C4-2B (cell line): ENCODE measurements at regions not wholly inside any gene's neighbourhood (a gene's known extent, or its start where the extent isn't known, plus 50 kb on each side); places are given as distances from the start of the nearest gene placed in this dataset.

Source experiments
- H3K27ac ChIP-seq: fragments of 450-650 bp; 2 replicates; pipeline ENCODE4 v1.5.1; 2017
- ZFX ChIP-seq: fragments of 450-650 bp; IDR thresholded peaks from 2 replicates; pipeline ENCODE4 v1.6.1; 2017
- TF ChIP-seq, protein P1 (sequence below): fragments of 450-650 bp; conservative IDR thresholded peaks from 2 replicates; pipeline ENCODE4 v1.5.1; 2017; ENCODE audit warnings: mild to moderate bottlenecking

DNA sequence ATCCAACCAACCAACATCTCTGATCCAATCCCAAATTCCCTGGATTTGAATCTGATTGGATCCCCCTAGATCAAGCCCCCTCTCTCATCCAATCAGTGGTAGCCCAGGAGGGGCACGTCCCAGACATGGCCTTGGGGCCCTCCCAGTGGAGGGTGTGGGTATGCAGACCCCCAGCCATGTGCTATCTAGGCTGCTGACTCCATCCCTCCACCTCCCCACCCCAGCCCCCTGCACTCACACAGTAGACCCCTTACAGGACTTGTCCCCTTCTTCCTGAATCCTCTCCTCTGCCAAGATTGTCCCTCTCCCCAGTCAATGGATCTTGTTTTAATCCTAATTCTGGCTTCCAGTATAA lies 153.4 kb downstream of the OAT start:
- no peak for TF ChIP-seq ZFX
- TF ChIP-seq, protein P1, sequence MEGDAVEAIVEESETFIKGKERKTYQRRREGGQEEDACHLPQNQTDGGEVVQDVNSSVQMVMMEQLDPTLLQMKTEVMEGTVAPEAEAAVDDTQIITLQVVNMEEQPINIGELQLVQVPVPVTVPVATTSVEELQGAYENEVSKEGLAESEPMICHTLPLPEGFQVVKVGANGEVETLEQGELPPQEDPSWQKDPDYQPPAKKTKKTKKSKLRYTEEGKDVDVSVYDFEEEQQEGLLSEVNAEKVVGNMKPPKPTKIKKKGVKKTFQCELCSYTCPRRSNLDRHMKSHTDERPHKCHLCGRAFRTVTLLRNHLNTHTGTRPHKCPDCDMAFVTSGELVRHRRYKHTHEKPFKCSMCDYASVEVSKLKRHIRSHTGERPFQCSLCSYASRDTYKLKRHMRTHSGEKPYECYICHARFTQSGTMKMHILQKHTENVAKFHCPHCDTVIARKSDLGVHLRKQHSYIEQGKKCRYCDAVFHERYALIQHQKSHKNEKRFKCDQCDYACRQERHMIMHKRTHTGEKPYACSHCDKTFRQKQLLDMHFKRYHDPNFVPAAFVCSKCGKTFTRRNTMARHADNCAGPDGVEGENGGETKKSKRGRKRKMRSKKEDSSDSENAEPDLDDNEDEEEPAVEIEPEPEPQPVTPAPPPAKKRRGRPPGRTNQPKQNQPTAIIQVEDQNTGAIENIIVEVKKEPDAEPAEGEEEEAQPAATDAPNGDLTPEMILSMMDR: no peak
- no peak overlapping the region for H3K27ac ChIP-seq

DNA sequence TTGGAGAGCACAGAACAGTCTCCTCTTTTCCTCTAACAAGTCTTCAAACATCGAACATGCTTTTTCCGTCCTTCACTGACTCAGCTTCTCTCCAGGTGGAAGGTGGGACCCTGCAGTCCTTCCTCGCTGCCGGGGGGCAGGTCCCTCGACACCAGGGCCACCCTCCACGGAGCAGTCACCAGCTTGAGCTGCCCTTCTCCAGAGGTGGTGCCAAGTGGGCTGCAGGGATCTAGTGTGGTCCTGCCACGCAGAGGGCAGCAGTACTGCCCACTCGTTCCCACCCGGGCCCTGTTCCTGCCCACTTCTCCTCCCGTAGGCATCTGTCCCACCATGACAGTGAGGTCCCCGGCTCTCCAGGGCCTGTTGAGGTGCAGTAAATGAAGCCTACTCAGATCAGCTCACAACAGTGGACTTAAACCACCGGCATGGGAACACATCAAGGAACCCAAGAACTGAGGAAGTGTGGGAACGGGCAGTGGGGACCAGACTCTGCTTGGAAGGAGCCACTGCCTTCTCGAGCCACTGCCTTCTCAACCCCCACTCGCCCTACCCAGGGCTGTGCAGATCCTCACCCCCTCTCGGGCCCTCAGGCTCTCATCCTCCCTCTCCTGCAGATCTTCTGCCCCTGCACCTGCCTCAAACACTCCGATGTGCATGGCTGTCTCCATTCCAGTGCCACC lies 153.9 kb downstream of the OAT start:
- H3K27ac ChIP-seq: no peak overlapping the region
- TF ChIP-seq, protein P1: no peak
- no peak for TF ChIP-seq ZFX

DNA sequence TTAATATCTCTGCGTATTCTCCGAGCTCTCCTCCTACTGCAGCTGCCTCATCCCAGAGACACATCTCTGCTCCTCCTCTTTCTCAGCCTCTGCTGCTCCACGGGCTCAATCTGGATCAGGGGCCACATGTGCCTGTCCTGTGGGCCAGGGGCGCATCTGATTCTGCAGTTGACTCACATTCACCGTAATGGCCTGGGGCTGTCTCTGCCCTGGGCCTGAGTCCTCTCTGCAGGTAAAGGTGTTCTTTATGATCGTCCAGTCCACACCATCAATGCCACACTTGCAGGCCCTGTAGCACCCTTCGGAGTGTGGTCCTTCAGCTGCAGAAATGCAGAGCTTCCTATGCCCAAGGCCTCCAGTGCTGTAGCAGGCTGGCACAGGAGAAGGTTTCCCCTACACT lies 154.5 kb downstream of the OAT start:
- no peak overlapping the region for H3K27ac ChIP-seq
- no peak for TF ChIP-seq ZFX
- TF ChIP-seq, protein P1: no peak

DNA sequence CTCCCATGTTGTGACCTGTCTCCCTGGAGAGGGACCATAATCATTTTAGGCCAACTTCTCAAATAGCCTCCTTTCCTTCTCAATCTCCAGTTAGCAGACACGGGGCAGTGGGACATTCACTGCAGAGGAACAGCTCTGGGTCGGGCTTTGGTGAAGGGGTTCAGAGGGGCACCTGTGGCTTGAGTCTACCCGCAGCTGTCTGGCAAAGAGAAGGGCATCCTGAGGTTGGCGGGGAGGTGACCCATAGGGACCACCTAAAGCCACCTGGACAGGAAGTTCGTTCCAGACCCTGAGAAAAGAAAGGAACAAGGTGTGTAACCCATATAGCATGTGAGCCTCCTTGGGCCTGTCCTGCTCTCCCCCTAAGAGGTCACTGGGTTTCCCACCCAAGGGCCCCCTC lies 155.0 kb downstream of the OAT start:
- TF ChIP-seq ZFX: no peak
- TF ChIP-seq, protein P1: no peak

DNA sequence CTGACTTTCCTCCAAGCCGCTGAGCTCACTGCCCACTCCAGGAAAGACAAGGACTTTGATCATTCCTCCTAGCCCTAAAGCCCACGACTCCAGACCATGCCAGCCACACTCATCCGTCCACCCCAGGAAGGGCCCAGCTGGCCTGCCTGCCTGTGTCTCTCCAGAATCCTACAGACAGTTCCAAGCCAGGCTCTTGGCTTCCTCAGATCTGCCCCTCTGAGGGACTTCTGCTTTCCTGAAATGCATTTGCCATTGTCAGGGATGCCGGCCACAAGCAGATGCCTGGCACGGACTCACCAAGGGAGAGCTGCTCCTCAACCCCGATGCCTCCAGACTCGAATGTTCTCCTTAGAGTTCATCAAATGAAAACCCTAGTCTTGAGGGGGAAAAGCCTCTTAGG lies 155.8 kb downstream of the OAT start:
- TF ChIP-seq, protein P1: no peak
- no peak for TF ChIP-seq ZFX
- no peak overlapping the region for H3K27ac ChIP-seq

More for the DNA sequence above, 155.0 kb downstream of the OAT start:
- H3K27ac ChIP-seq: no peak overlapping the region

DNA sequence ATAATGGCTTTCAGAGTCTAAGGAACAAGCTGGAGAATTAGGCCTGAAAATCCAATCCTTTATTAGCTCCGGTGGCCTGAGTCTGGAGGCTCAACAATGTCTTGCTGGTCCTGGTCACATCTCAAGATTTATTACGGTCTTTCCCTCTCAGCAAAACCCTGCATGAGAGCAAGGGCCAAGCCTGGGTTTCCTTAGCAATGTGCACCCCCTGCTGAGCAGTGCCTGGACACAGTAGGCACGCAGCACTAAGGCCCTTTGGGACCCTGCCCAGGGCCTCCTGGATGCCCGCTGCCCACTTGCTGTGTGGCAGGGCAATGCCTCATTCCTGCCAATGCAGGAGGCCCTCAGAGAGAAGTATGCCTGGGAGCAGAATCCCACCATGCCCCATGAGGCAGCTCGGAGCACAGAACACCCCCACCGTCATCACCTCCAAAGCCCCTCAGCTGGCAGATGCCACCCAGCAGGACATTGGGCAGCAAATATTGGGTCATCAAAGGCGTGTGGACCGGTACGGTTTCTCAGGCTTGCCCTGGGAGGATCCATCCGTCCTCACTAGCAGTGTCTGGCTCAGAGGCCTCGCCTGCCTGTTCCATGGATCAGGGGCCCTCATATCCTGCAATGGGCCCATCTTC lies 156.4 kb downstream of the OAT start:
- no peak for TF ChIP-seq ZFX
- TF ChIP-seq, protein P1: no peak
- no peak overlapping the region for H3K27ac ChIP-seq

DNA sequence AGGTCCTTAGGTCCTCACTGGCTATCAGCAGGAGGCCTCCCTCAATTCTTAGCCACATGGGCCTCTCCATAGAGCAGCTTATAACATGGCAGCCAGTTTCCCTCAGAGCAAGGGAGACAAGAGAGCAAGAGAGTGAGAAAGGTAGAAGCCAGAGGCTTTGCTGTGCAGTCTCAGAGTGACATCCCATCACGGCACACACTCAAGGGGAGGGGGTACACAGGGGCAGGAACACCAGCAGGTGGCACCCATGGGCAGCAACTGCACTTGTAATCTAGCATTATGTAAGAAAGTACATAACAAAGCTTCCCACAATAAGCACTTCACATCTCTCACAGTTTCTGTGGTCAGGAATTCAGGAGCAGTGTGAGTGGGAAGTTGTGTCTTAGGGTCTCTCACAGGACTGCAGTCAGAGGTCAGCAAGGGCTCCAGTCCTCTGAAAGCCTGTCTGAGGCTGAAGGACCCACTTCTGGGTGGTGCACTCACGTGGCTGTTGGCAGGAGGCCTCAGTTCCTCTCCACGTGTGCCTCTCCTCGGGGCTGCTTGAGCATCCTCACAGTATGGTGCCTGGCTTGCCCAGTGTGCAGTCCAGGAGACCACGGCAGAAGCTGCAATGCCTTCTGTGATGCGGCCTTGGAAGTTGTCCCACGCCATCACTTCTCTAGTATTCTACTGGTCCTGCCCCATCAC lies 159.4 kb downstream of the OAT start:
- no peak overlapping the region for H3K27ac ChIP-seq
- TF ChIP-seq, protein P1: no peak; the same call in 1 of the 2 replicates
- TF ChIP-seq ZFX: no peak
